ENCODE measurements at regions not wholly inside any gene's neighbourhood (a gene's known extent, or its start where the extent isn't known, plus 50 kb on each side); places are given as distances from the start of the nearest gene placed in this dataset.

- intact Hi-C loops (cut with micrococcal nuclease), result no loop called here
- H3K36me3 Mint-ChIP-seq (ENCODE audit: low read depth), result no peaks in the 10 kb centered on the region
- no peak overlapping the region for H3K27ac Mint-ChIP-seq
- TF ChIP-seq CTCF (IDR thresholded peaks at IDR 0.05), result no peak
- DNase-seq (no peak), ATAC-seq (no peak)
- CTCF ChIA-PET, result no interaction called here
- H3K9me3 Mint-ChIP-seq, result peaks cover 2% of the 10 kb centered on the region
- no peaks in the 10 kb centered on the region for H3K27me3 Mint-ChIP-seq
- POLR2A ChIA-PET, result no interaction called here
- no peak overlapping the region for H3K4me3 Mint-ChIP-seq
- H3K4me1 Mint-ChIP-seq (ENCODE audit: low read depth), result no peaks in the 10 kb centered on the region
Observed at GRCh38 chr3:15948388-15948787, 150.6 kb upstream of the ANKRD28 start.

GRCh38 chr3:15952543-15953175 is 154.9 kb upstream of the ANKRD28 start:
- Mint-ChIP-seq H3K27ac (no peak overlapping the region), H3K4me3 (no peak overlapping the region)
- DNase-seq, result no peak

GRCh38 chr3:15953841-15954240 is 156.1 kb upstream of the ANKRD28 start:
- Mint-ChIP-seq H3K4me1 (ENCODE audit: low read depth) (no peaks in the 10 kb centered on the region), H3K9me3 (no peaks in the 10 kb centered on the region), H3K27ac (no peak overlapping the region), H3K36me3 (ENCODE audit: low read depth) (no peaks in the 10 kb centered on the region), H3K27me3 (no peaks in the 10 kb centered on the region), H3K4me3 (no peak overlapping the region)
- ChIA-PET CTCF (interaction anchor here (0.7 to 1.6 kb wide), 5 partner anchors 64 to 323 kb away, joined by 3 to 5 read pairs (median 3); no protein-coding TSS in a partner anchor), POLR2A (no interaction called here)
- DNase-seq (no peak), ATAC-seq (peak; percentile 60)
- intact Hi-C loops (cut with micrococcal nuclease), result no loop called here
- peak; percentile 46 for TF ChIP-seq CTCF (IDR thresholded peaks at IDR 0.05)

More at GRCh38 chr3:15952543-15953175, 154.9 kb upstream of the ANKRD28 start:
- POLR2A ChIA-PET, result no interaction called here
- H3K4me1 Mint-ChIP-seq (ENCODE audit: low read depth), result no peaks in the 10 kb centered on the region
- no peak for TF ChIP-seq CTCF (IDR thresholded peaks at IDR 0.05)
- no peaks in the 10 kb centered on the region for H3K9me3 Mint-ChIP-seq
- no peaks in the 10 kb centered on the region for H3K27me3 Mint-ChIP-seq
- CTCF ChIA-PET, result interaction anchor here (1.0 to 1.6 kb wide), 4 partner anchors 63 to 184 kb away, joined by 3 to 4 read pairs (median 3); no protein-coding TSS in a partner anchor
- intact Hi-C loops (cut with micrococcal nuclease), result no loop called here
- ATAC-seq, result no peak
- H3K36me3 Mint-ChIP-seq (ENCODE audit: low read depth), result no peaks in the 10 kb centered on the region

GRCh38 chr3:15955968-15956367 is 158.2 kb upstream of the ANKRD28 start:
- ChIA-PET CTCF (interaction anchor here (0.6 to 0.7 kb wide), 2 partner anchors 10 to 160 kb away, joined by 3 read pairs; no protein-coding TSS in a partner anchor), POLR2A (no interaction called here)
- Mint-ChIP-seq H3K4me1 (ENCODE audit: low read depth) (no peaks in the 10 kb centered on the region), H3K36me3 (ENCODE audit: low read depth) (no peaks in the 10 kb centered on the region), H3K27me3 (no peaks in the 10 kb centered on the region), H3K9me3 (no peaks in the 10 kb centered on the region), H3K27ac (no peak overlapping the region), H3K4me3 (no peak overlapping the region)
- DNase-seq, result no peak
- ATAC-seq, result no peak
- no peak for TF ChIP-seq CTCF (IDR thresholded peaks at IDR 0.05)
- intact Hi-C loops (cut with micrococcal nuclease), result no loop called here

GRCh38 chr3:15958692-15959433 is 161.1 kb upstream of the ANKRD28 start:
- CTCF ChIA-PET, result interaction anchor here (1.7 kb wide), 1 partner anchor 220 kb away, joined by 3 read pairs; no protein-coding TSS in a partner anchor
- intact Hi-C loops (cut with micrococcal nuclease), result no loop called here
- Mint-ChIP-seq H3K9me3 (no peaks in the 10 kb centered on the region), H3K36me3 (ENCODE audit: low read depth) (no peaks in the 10 kb centered on the region), H3K27ac (no peak overlapping the region), H3K4me1 (ENCODE audit: low read depth) (no peaks in the 10 kb centered on the region), H3K27me3 (no peaks in the 10 kb centered on the region), H3K4me3 (no peak overlapping the region)
- ATAC-seq, result no peak
- TF ChIP-seq CTCF (IDR thresholded peaks at IDR 0.05), result no peak
- DNase-seq, result no peak
- POLR2A ChIA-PET, result interaction anchor here (0.6 kb wide), 1 partner anchor 1135 kb away, joined by 3 read pairs; no protein-coding TSS in a partner anchor
